ENCODE measurements at regions not wholly inside any gene's neighbourhood (a gene's known extent, or its start where the extent isn't known, plus 50 kb on each side); places are given as distances from the start of the nearest gene placed in this dataset.

GRCh38 chr2:14408695-14409094 lies 223.8 kb upstream of the LRATD1 start:
- H3F3A ChIP-seq (ENCODE audit: control insufficient read depth, insufficient read depth) = no peaks in the 10 kb centered on the region
- H3K27ac ChIP-seq (ENCODE audit: low read depth, low read length) = no peak overlapping the region
- no peaks in the 10 kb centered on the region for H3K79me2 ChIP-seq (ENCODE audit: control insufficient read depth, low read length)
- TF ChIP-seq CTCF (IDR thresholded peaks at IDR 0.05; ENCODE audit: low read depth, low read length, poor library complexity, severe bottlenecking) (no peak), EZH2phosphoT487 (IDR thresholded peaks at IDR 0.05; ENCODE audit: borderline replicate concordance, low read length) (no peak)
- no peaks in the 10 kb centered on the region for H3K27me3 ChIP-seq (ENCODE audit: control insufficient read depth, low read length)
- H3K4me3 ChIP-seq (ENCODE audit: low read length) = no peak overlapping the region
- no peaks in the 10 kb centered on the region for H3K9me3 ChIP-seq (ENCODE audit: control insufficient read depth, insufficient read depth, low read length)
- H3K4me2 ChIP-seq (ENCODE audit: low read length) = no peak overlapping the region
- no peaks in the 10 kb centered on the region for H3K36me3 ChIP-seq (ENCODE audit: control insufficient read depth, low read length)
- H3K9me2 ChIP-seq (replicated peaks; ENCODE audit: control insufficient read depth, low read length) = no peaks in the 10 kb centered on the region
- no peaks in the 10 kb centered on the region for H3K4me1 ChIP-seq (ENCODE audit: control insufficient read depth, low read length)
- no peaks in the 10 kb centered on the region for H4K20me1 ChIP-seq (ENCODE audit: control insufficient read depth, insufficient read depth, low read depth, low read length)

GRCh38 chr2:14417551-14417950 lies 215.0 kb upstream of the LRATD1 start:
- Histone ChIP-seq H3K27ac (ENCODE audit: low read depth, low read length) (no peak overlapping the region), H3F3A (ENCODE audit: control insufficient read depth, insufficient read depth) (no peaks in the 10 kb centered on the region), H3K79me2 (ENCODE audit: control insufficient read depth, low read length) (no peaks in the 10 kb centered on the region), H3K4me2 (ENCODE audit: low read length) (no peak overlapping the region), H3K4me1 (ENCODE audit: control insufficient read depth, low read length) (no peaks in the 10 kb centered on the region), H4K20me1 (ENCODE audit: control insufficient read depth, insufficient read depth, low read depth, low read length) (no peaks in the 10 kb centered on the region), H3K9me3 (ENCODE audit: control insufficient read depth, insufficient read depth, low read length) (no peaks in the 10 kb centered on the region), H3K36me3 (ENCODE audit: control insufficient read depth, low read length) (no peaks in the 10 kb centered on the region), H3K9me2 (replicated peaks; ENCODE audit: control insufficient read depth, low read length) (no peaks in the 10 kb centered on the region; the same call in 1 of the 2 replicates), H3K4me3 (ENCODE audit: low read length) (no peak overlapping the region), H3K27me3 (ENCODE audit: control insufficient read depth, low read length) (no peaks in the 10 kb centered on the region)
- TF ChIP-seq EZH2phosphoT487 (IDR thresholded peaks at IDR 0.05; ENCODE audit: borderline replicate concordance, low read length) = no peak

GRCh38 chr2:14418115-14418514 lies 214.4 kb upstream of the LRATD1 start:
- Histone ChIP-seq H3K4me2 (ENCODE audit: low read length) (no peak overlapping the region), H3K9me3 (ENCODE audit: control insufficient read depth, insufficient read depth, low read length) (no peaks in the 10 kb centered on the region), H4K20me1 (ENCODE audit: control insufficient read depth, insufficient read depth, low read depth, low read length) (no peaks in the 10 kb centered on the region), H3K36me3 (ENCODE audit: control insufficient read depth, low read length) (no peaks in the 10 kb centered on the region), H3K27ac (ENCODE audit: low read depth, low read length) (no peak overlapping the region), H3K9me2 (replicated peaks; ENCODE audit: control insufficient read depth, low read length) (no peaks in the 10 kb centered on the region; the same call in 1 of the 2 replicates), H3K27me3 (ENCODE audit: control insufficient read depth, low read length) (no peaks in the 10 kb centered on the region), H3K4me3 (ENCODE audit: low read length) (no peak overlapping the region), H3F3A (ENCODE audit: control insufficient read depth, insufficient read depth) (no peaks in the 10 kb centered on the region), H3K79me2 (ENCODE audit: control insufficient read depth, low read length) (no peaks in the 10 kb centered on the region), H3K4me1 (ENCODE audit: control insufficient read depth, low read length) (no peaks in the 10 kb centered on the region)
- TF ChIP-seq CTCF (IDR thresholded peaks at IDR 0.05; ENCODE audit: low read depth, low read length, poor library complexity, severe bottlenecking) (no peak), EZH2phosphoT487 (IDR thresholded peaks at IDR 0.05; ENCODE audit: borderline replicate concordance, low read length) (no peak)

- H3K27ac ChIP-seq (ENCODE audit: low read depth, low read length) = no peak overlapping the region
- H3K79me2 ChIP-seq (ENCODE audit: control insufficient read depth, low read length) = no peaks in the 10 kb centered on the region
- no peaks in the 10 kb centered on the region for H3K27me3 ChIP-seq (ENCODE audit: control insufficient read depth, low read length)
- no peaks in the 10 kb centered on the region for H3K4me1 ChIP-seq (ENCODE audit: control insufficient read depth, low read length)
- no peak overlapping the region for H3K4me3 ChIP-seq (ENCODE audit: low read length)
- TF ChIP-seq CTCF (IDR thresholded peaks at IDR 0.05; ENCODE audit: low read depth, low read length, poor library complexity, severe bottlenecking) (no peak), EZH2phosphoT487 (IDR thresholded peaks at IDR 0.05; ENCODE audit: borderline replicate concordance, low read length) (no peak)
- no peaks in the 10 kb centered on the region; the same call in 1 of the 2 replicates for H3K9me2 ChIP-seq (replicated peaks; ENCODE audit: control insufficient read depth, low read length)
- H3F3A ChIP-seq (ENCODE audit: control insufficient read depth, insufficient read depth) = no peaks in the 10 kb centered on the region
- H3K36me3 ChIP-seq (ENCODE audit: control insufficient read depth, low read length) = no peaks in the 10 kb centered on the region
- no peaks in the 10 kb centered on the region for H4K20me1 ChIP-seq (ENCODE audit: control insufficient read depth, insufficient read depth, low read depth, low read length)
- no peaks in the 10 kb centered on the region for H3K9me3 ChIP-seq (ENCODE audit: control insufficient read depth, insufficient read depth, low read length)
- no peak overlapping the region for H3K4me2 ChIP-seq (ENCODE audit: low read length)
These were observed 211.7 kb upstream of the LRATD1 start for GRCh38 chr2:14420851-14421250.

All from DOHH2 (cell line).